ENCODE measurements at regions not wholly inside any gene's neighbourhood (a gene's known extent, or its start where the extent isn't known, plus 50 kb on each side); places are given as distances from the start of the nearest gene placed in this dataset.
A peak's percentile ranks its signal among the peaks of the same experiment; 100 is the strongest.

GRCh38 chr21:24850121-24850520 is 757.2 kb downstream of the MRPL39 start:
- WGBS, 2 experiments (ENCODE audit: extremely low coverage in 2 of 2, insufficient read length in 1 of 2) = no CpG with 5 or more reads among the region's 1 CpG
- Histone ChIP-seq H3K9me3 (ENCODE audit: control insufficient read depth, insufficient read depth, low read length) (no peaks in the 10 kb centered on the region), H4K5ac (ENCODE audit: low read depth, low read length) (no peak overlapping the region), H4K8ac (ENCODE audit: low read depth in 2 of 2, low read length in 2 of 2) (no peak overlapping the region), H3K27me3 (ENCODE audit: control insufficient read depth, insufficient read depth, low read length) (no peaks in the 10 kb centered on the region), H2AK5ac (ENCODE audit: low read depth, low read length) (no peak overlapping the region), H2AFZ (replicated peaks; ENCODE audit: low read length, poor library complexity) (no peak overlapping the region), H3K9ac (ENCODE audit: low read depth, low read length) (no peak overlapping the region), H3K4me2 (ENCODE audit: low read depth, low read length) (no peak overlapping the region), H3K56ac (ENCODE audit: extremely low read depth, insufficient read depth, low read length) (no peak overlapping the region), H3K27ac (ENCODE audit: insufficient read depth, low read length) (no peak overlapping the region), H2BK20ac (ENCODE audit: low read depth, low read length) (no peak overlapping the region), H2BK120ac (ENCODE audit: low read depth, low read length) (no peak overlapping the region), H3K36me3 (ENCODE audit: control insufficient read depth, insufficient read depth, low read length) (no peaks in the 10 kb centered on the region), H3K79me1 (ENCODE audit: low read depth in 1 of 2, low read length in 2 of 2) (no peaks in the 10 kb centered on the region), H3K4me1 (ENCODE audit: control insufficient read depth, insufficient read depth, low read length) (no peaks in the 10 kb centered on the region), H3K14ac (replicated peaks; ENCODE audit: low read depth, low read length) (no peak overlapping the region), H3K23ac (ENCODE audit: low read depth, low read length) (no peak overlapping the region), H2BK15ac (ENCODE audit: low read depth, low read length) (no peak overlapping the region), H3K18ac (ENCODE audit: low read depth, low read length) (no peak overlapping the region), H4K20me1 (ENCODE audit: insufficient read depth, low read length) (no peaks in the 10 kb centered on the region), H2BK5ac (ENCODE audit: low read depth, low read length, poor library complexity, severe bottlenecking) (no peak overlapping the region), H2AK9ac (replicated peaks; ENCODE audit: low read depth, low read length, poor library complexity) (no peak overlapping the region), H4K91ac (ENCODE audit: insufficient read depth, low read depth, low read length) (no peak overlapping the region), H3K4ac (ENCODE audit: low read depth, low read length) (no peak overlapping the region), H3K9me1 (ENCODE audit: insufficient read depth, low read length) (no peaks in the 10 kb centered on the region), H3K4me3 (ENCODE audit: insufficient read depth, low read depth, low read length) (no peak overlapping the region)
- POLR2A ChIA-PET (ENCODE audit: unreplicated experiment) = no interaction called here
- BruUV-seq (replicated peaks) = no TSS peak
- dilution Hi-C loops (cut with HindIII; ENCODE audit: low sequenced_read_pairs, unreplicated experiment) = no loop called here
- intact Hi-C loops (cut with micrococcal nuclease) = no loop called here
- CTCF ChIA-PET = no interaction called here
- TF ChIP-seq MAFK (IDR thresholded peaks at IDR 0.05; ENCODE audit: low read depth, low read length) = peak; percentile 90
- no peak for TF ChIP-seq SMC3 (IDR thresholded peaks at IDR 0.05; ENCODE audit: low read depth, low read length)
- TF ChIP-seq RAD21 (IDR thresholded peaks at IDR 0.05; ENCODE audit: low read length) = no peak
- TF ChIP-seq NFE2L2 (IDR thresholded peaks at IDR 0.05; ENCODE audit: low read depth, low read length) = no peak
- ATAC-seq (ENCODE audit: low read depth) (no peak), DNase-seq (no peak)
- in situ Hi-C loops (cut with MboI; ENCODE audit: low sequenced_read_pairs) = no loop called here

Measured in IMR-90 (cell line).